Gastrocnemius medialis (tissue), 4 donors: ENCODE measurements at regions not wholly inside any gene's neighbourhood (a gene's known extent, or its start where the extent isn't known, plus 50 kb on each side); places are given as distances from the start of the nearest gene placed in this dataset.

Source experiments
- POLR2A ChIP-seq, 2 donors: fragments of 450-650 bp; IDR thresholded peaks; one replicate each; pipeline ENCODE4 v1.6.1; 2017; ENCODE audit warnings: antibody characterized with exemption in 2 of 2, mild to moderate bottlenecking in 2 of 2, moderate library complexity in 2 of 2
- TF ChIP-seq, protein P1 (sequence below), 5 experiments: fragments of 450-650 bp in 3 of 5; fragments of 200-600 bp in 2 of 5; sonication (generic) in 2 of 5; IDR thresholded peaks in 4 of 5; conservative IDR thresholded peaks in 1 of 5; 1 replicate in 4 of 5; 2 replicates in 1 of 5; pipeline ENCODE4 v1.5.1; 2016 to 2019; ENCODE audit warnings: antibody characterized with exemption in 5 of 5, mild to moderate bottlenecking in 3 of 5, moderate library complexity in 3 of 5

DNA sequence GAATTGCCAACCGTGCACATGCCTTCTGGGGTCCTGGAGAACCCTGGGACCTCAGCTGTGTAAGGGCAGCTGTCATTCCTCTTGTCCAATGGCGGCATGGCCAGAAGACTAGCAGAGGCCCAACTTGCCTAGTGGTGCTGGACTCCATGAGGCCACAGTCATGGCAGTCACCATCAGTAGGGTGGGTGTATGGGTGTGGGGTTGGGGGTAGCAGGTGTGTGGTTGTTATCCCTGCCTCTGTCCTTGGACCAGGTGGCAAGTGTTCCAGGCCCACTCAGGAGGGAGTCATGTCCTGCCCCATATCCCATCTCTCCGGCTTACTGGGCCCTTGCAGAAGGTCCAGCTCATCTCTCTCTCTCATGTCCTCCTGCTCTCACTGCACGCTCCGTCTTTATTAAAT lies 1596.2 kb downstream of the MRPL39 start:
- TF ChIP-seq, protein P1, sequence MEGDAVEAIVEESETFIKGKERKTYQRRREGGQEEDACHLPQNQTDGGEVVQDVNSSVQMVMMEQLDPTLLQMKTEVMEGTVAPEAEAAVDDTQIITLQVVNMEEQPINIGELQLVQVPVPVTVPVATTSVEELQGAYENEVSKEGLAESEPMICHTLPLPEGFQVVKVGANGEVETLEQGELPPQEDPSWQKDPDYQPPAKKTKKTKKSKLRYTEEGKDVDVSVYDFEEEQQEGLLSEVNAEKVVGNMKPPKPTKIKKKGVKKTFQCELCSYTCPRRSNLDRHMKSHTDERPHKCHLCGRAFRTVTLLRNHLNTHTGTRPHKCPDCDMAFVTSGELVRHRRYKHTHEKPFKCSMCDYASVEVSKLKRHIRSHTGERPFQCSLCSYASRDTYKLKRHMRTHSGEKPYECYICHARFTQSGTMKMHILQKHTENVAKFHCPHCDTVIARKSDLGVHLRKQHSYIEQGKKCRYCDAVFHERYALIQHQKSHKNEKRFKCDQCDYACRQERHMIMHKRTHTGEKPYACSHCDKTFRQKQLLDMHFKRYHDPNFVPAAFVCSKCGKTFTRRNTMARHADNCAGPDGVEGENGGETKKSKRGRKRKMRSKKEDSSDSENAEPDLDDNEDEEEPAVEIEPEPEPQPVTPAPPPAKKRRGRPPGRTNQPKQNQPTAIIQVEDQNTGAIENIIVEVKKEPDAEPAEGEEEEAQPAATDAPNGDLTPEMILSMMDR (IDR thresholded peaks at IDR 0.05 in 4 of 5, conservative IDR thresholded peaks at IDR 0.05 in 1 of 5), result no peak
- TF ChIP-seq POLR2A (IDR thresholded peaks at IDR 0.05), result no peak
